ENCODE measurements at regions not wholly inside any gene's neighbourhood (a gene's known extent, or its start where the extent isn't known, plus 50 kb on each side); places are given as distances from the start of the nearest gene placed in this dataset.

GRCh38 chr1:37112430-37112829, 78.1 kb upstream of the GRIK3 start:
- TF ChIP-seq POLR2A (IDR thresholded peaks at IDR 0.05; ENCODE audit: low read depth, low read length), result no peak
- no peak for TF ChIP-seq GATA2 (IDR thresholded peaks at IDR 0.05; ENCODE audit: insufficient read depth, insufficient read length, low read depth, low read length)
- TF ChIP-seq JUN (IDR thresholded peaks at IDR 0.05; ENCODE audit: borderline replicate concordance, insufficient read depth, insufficient read length, low read depth), result no peak
- no peak for TF ChIP-seq MYC (IDR thresholded peaks at IDR 0.05; ENCODE audit: low read depth, low read length)
- TF ChIP-seq EZH2 (IDR thresholded peaks at IDR 0.05; ENCODE audit: borderline replicate concordance, low read depth, low read length, severe bottlenecking), result no peak
- TF ChIP-seq POLR2AphosphoS5 (IDR thresholded peaks at IDR 0.05; ENCODE audit: insufficient read depth, low read depth, low read length), result no peak
- no peak for TF ChIP-seq FOS (IDR thresholded peaks at IDR 0.05; ENCODE audit: borderline replicate concordance, insufficient read depth, low read length)
- TF ChIP-seq MAX (IDR thresholded peaks at IDR 0.05; ENCODE audit: insufficient read depth, insufficient read length), result no peak
- TF ChIP-seq, protein P1, sequence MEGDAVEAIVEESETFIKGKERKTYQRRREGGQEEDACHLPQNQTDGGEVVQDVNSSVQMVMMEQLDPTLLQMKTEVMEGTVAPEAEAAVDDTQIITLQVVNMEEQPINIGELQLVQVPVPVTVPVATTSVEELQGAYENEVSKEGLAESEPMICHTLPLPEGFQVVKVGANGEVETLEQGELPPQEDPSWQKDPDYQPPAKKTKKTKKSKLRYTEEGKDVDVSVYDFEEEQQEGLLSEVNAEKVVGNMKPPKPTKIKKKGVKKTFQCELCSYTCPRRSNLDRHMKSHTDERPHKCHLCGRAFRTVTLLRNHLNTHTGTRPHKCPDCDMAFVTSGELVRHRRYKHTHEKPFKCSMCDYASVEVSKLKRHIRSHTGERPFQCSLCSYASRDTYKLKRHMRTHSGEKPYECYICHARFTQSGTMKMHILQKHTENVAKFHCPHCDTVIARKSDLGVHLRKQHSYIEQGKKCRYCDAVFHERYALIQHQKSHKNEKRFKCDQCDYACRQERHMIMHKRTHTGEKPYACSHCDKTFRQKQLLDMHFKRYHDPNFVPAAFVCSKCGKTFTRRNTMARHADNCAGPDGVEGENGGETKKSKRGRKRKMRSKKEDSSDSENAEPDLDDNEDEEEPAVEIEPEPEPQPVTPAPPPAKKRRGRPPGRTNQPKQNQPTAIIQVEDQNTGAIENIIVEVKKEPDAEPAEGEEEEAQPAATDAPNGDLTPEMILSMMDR (IDR thresholded peaks at IDR 0.05; ENCODE audit: extremely low read depth in 1 of 2, insufficient read depth in 1 of 2, low read depth in 1 of 2, low read length in 2 of 2), result no peak
- H3K36me3 ChIP-seq (ENCODE audit: control insufficient read depth in 2 of 2, extremely low read depth in 1 of 2, insufficient read depth in 2 of 2, low read length in 2 of 2), result no peaks in the 10 kb centered on the region
- H3K4me1 ChIP-seq (ENCODE audit: control insufficient read depth, extremely low read depth, insufficient read depth, low read length), result no peaks in the 10 kb centered on the region
- H3K27ac ChIP-seq (ENCODE audit: insufficient read depth, low read depth, low read length), result no peak overlapping the region
- no peak for FAIRE-seq
- H3K9me1 ChIP-seq (replicated peaks; ENCODE audit: control insufficient read depth, extremely low read depth, insufficient read depth, low read length), result no peaks in the 10 kb centered on the region
- H3K9me3 ChIP-seq (replicated peaks; ENCODE audit: control insufficient read depth, insufficient read depth, low read length), result no peaks in the 10 kb centered on the region
- dilution Hi-C loops (cut with MboI; ENCODE audit: extremely low pct_ligation_motif_present, low sequenced_read_pairs), result no loop called here
- DNase-seq (ENCODE audit: low read depth, low spot score), result no peak
- ChIA-PET CTCF (no interaction called here), POLR2A (no interaction called here)
- no peak overlapping the region for H3K4me3 ChIP-seq (replicated peaks in 1 of 3; ENCODE audit: insufficient read depth in 1 of 3, low read depth in 1 of 3, low read length in 3 of 3)
- no peak overlapping the region for H3K9ac ChIP-seq (replicated peaks; ENCODE audit: extremely low read depth, insufficient read depth, low read length)
- no peak overlapping the region for H3K4me2 ChIP-seq (ENCODE audit: insufficient read depth, low read length)
- BruUV-seq (replicated peaks), result no TSS peak
- intact Hi-C loops (cut with micrococcal nuclease), result no loop called here
- no peaks in the 10 kb centered on the region for H3K79me2 ChIP-seq (ENCODE audit: control insufficient read depth, insufficient read depth, low read length)
- H3K27me3 ChIP-seq (ENCODE audit: control insufficient read depth in 2 of 2, insufficient read depth in 2 of 2, low read length in 2 of 2), result no peaks in the 10 kb centered on the region
- no peak overlapping the region for H2AFZ ChIP-seq (ENCODE audit: low read depth, low read length)
- H4K20me1 ChIP-seq (replicated peaks; ENCODE audit: control insufficient read depth, extremely low read depth, insufficient read depth, low read length), result no peaks in the 10 kb centered on the region

All from endothelial cell of umbilical vein (primary cell).